Fibroblast of skin of scalp (primary cell): ENCODE measurements at regions not wholly inside any gene's neighbourhood (a gene's known extent, or its start where the extent isn't known, plus 50 kb on each side); places are given as distances from the start of the nearest gene placed in this dataset.

Experiments
- DNase-seq: peaks from one replicate; pipeline ENCODE4 v3.0.0-alpha.2; 2013

DNA sequence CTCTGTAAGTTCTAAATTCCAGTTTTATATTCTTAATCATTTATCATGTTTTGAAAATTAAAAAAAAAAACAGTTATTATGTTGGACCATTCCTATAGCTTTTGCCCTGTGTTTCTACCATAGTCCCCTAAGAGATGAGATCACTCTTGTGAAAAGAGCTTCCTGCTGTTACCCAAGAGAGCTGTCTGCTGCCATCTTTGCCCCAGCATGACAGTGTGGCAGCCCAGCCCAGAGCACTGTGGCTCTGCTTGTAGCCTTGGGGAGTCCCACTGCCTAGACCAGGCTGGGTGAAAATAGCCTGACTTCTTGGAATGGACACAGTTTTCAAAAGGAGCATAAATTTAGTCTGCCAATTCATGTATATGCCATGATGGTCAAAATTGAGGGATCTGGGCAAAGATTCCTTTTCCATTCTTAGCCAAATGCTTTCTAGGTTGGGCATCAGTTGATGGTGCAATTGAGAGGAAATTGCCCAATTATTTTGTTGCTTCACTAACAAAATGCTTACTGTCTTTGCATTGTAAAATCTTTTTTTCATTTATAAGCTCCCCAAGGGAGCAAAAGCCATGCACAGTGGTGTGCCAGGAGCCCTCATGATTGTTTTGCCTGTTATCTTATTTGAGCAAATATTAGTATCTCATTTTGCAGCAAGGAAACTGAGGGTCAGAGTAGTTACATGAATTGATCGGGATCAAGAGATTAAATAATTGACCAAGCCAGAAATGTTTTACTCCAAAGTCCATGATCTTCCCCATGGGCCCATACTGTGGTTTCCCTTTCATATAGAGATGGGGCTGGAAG, 72.8 kb downstream of the ETS2 start:
- DNase-seq = no peak

DNA sequence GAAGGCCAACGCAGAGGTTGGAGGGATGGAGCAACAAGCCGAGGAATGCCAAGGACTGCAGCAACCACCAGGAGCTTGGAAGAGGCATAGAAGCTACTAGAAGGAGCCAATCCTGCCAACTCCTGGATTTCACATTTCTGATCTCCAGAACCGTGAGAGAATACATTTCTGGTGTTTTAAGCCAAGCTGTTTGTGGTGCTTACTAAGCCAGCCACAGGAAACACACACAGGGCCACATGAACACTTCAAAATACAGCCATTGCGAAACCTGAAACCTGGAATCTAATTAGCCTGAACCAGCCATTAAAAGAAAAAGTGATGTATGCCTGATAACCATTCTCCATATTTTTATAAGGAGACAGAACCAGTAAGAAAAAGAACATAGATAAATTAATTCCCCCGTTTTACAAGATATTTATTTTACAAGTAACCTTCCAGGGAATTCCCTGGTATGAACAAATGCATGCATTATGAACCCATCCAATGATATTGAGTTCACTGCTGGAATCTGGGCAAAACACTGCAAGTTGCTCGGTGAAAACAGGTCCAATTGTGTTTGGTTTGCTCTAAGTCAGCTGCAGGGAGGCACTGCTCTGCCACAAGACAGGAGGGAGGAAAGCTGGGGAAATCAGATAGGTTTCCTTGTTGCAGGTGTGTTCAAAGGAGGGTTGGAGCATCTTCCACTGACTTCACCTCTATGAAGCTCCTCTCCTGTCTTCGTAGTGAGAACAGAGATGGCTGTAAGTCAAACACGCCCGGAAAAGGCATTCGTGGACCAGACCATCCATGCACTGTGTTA, 70.2 kb downstream of the ETS2 start:
- no peak for DNase-seq
